IMR-90 (cell line): ENCODE measurements at regions not wholly inside any gene's neighbourhood (a gene's known extent, or its start where the extent isn't known, plus 50 kb on each side); places are given as distances from the start of the nearest gene placed in this dataset.

Experiments used
- ATAC-seq: fragments of 200-7000 bp; cut with Tn5 transposase; 2 replicates; pipeline ENCODE4 v1.9.1; 2020; ENCODE audit warnings: low read depth, mild to moderate bottlenecking, moderate library complexity
- BruUV-seq: library from RNA; stranded (reverse); fragments of 400-500 nt; replicated peaks from 2 replicates; lab custom pipeline; 2021; lab: Mats Ljungman, UMichigan
- CTCF ChIA-PET: fragments of 300-600 bp; formaldehyde crosslinking; extraction: SDS; loops from one replicate; lab custom pipeline; 2021; ENCODE audit warnings: antibody characterized with exemption; lab: Yijun Ruan, JAX
- POLR2A ChIA-PET: fragments of 300-600 bp; sonication (Branson Sonifier 250); formaldehyde crosslinking; loops from one replicate; lab custom pipeline; 2022; ENCODE audit warnings: antibody characterized with exemption; ENCODE audit not compliant: unreplicated experiment; lab: Charles Lee
- DNase-seq: peaks from one replicate; pipeline ENCODE4 v3.0.0; 2013
- H2AFZ ChIP-seq: replicated peaks from 2 replicates; pipeline ENCODE3; 2013; ENCODE audit warnings: low read length, mild to moderate bottlenecking; ENCODE audit not compliant: poor library complexity
- H2AK5ac ChIP-seq: 2 replicates; pipeline ENCODE4 v1.6.1; 2013; ENCODE audit warnings: low read depth, low read length, inconsistent platforms
- H2AK9ac ChIP-seq: replicated peaks from 2 replicates; pipeline ENCODE3; 2013; ENCODE audit warnings: mild to moderate bottlenecking, low read depth, low read length, moderate library complexity; ENCODE audit not compliant: poor library complexity
- H2BK120ac ChIP-seq: 2 replicates; pipeline ENCODE4 v1.6.1; 2013; ENCODE audit warnings: low read depth, low read length, inconsistent platforms
- H2BK15ac ChIP-seq: 3 replicates; pipeline ENCODE4 v1.6.1; 2013; ENCODE audit warnings: low read depth, low read length, inconsistent platforms
- H2BK20ac ChIP-seq: 2 replicates; pipeline ENCODE4 v1.6.1; 2013; ENCODE audit warnings: low read depth, mild to moderate bottlenecking, inconsistent platforms, low read length, moderate library complexity
- H2BK5ac ChIP-seq: 2 replicates; pipeline ENCODE4 v1.6.1; 2013; ENCODE audit warnings: mild to moderate bottlenecking, low read depth, low read length, inconsistent platforms; ENCODE audit not compliant: poor library complexity, severe bottlenecking
- H3K14ac ChIP-seq: replicated peaks from 2 replicates; pipeline ENCODE4 v1.6.1; 2013; ENCODE audit warnings: low read depth, low read length, inconsistent platforms
- H3K18ac ChIP-seq: 2 replicates; pipeline ENCODE4 v1.6.1; 2013; ENCODE audit warnings: low read depth, low read length, control low read depth
- H3K23ac ChIP-seq: 2 replicates; pipeline ENCODE4 v1.6.1; 2013; ENCODE audit warnings: low read depth, low read length, inconsistent platforms
- H3K27ac ChIP-seq: 2 replicates; pipeline ENCODE4 v1.5.1; 2013; ENCODE audit warnings: mild to moderate bottlenecking, control low read depth, low read length; ENCODE audit not compliant: insufficient read depth
- H3K27me3 ChIP-seq: 2 replicates; pipeline ENCODE4 v1.6.1; 2013; ENCODE audit warnings: low read length; ENCODE audit not compliant: control insufficient read depth, insufficient read depth
- H3K36me3 ChIP-seq: 2 replicates; pipeline ENCODE4 v1.6.1; 2013; ENCODE audit warnings: low read length, mixed read lengths; ENCODE audit not compliant: control insufficient read depth, insufficient read depth
- H3K4ac ChIP-seq: 2 replicates; pipeline ENCODE4 v1.6.1; 2013; ENCODE audit warnings: low read depth, low read length, inconsistent platforms
- H3K4me1 ChIP-seq: 2 replicates; pipeline ENCODE4 v1.6.1; 2013; ENCODE audit warnings: low read length, mixed read lengths; ENCODE audit not compliant: control insufficient read depth, insufficient read depth
- H3K4me2 ChIP-seq: 2 replicates; pipeline ENCODE4 v1.6.1; 2013; ENCODE audit warnings: low read depth, mild to moderate bottlenecking, control low read depth, low read length, moderate library complexity
- H3K4me3 ChIP-seq: 2 replicates; pipeline ENCODE4 v1.5.1; 2013; ENCODE audit warnings: low read depth, mild to moderate bottlenecking, control low read depth, low read length, moderate library complexity; ENCODE audit not compliant: insufficient read depth
- H3K56ac ChIP-seq: 2 replicates; pipeline ENCODE4 v1.6.1; 2013; ENCODE audit warnings: low read length, inconsistent platforms; ENCODE audit not compliant: insufficient read depth; ENCODE audit errors: extremely low read depth
- H3K79me1 ChIP-seq, 2 experiments: 2 replicates each; pipeline ENCODE4 v1.6.1; 2013; ENCODE audit warnings: low read length in 2 of 2, inconsistent platforms in 1 of 2, low read depth in 1 of 2
- H3K9ac ChIP-seq: 2 replicates; pipeline ENCODE4 v1.6.1; 2013; ENCODE audit warnings: low read depth, low read length, control low read depth
- H3K9me1 ChIP-seq: 2 replicates; pipeline ENCODE4 v1.6.1; 2013; ENCODE audit warnings: low read length, inconsistent platforms; ENCODE audit not compliant: insufficient read depth
- H3K9me3 ChIP-seq: 2 replicates; pipeline ENCODE4 v1.6.1; 2013; ENCODE audit warnings: low read length; ENCODE audit not compliant: control insufficient read depth, insufficient read depth
- H4K20me1 ChIP-seq: 2 replicates; pipeline ENCODE4 v1.6.1; 2013; ENCODE audit warnings: low read length, inconsistent platforms; ENCODE audit not compliant: insufficient read depth
- H4K5ac ChIP-seq: 2 replicates; pipeline ENCODE4 v1.6.1; 2013; ENCODE audit warnings: mild to moderate bottlenecking, low read depth, low read length, control low read depth
- H4K8ac ChIP-seq, 2 experiments: 2 replicates each; pipeline ENCODE4 v1.6.1; 2013; ENCODE audit warnings: low read depth in 2 of 2, low read length in 2 of 2, control low read depth in 1 of 2, inconsistent platforms in 1 of 2
- H4K91ac ChIP-seq: 2 replicates; pipeline ENCODE4 v1.6.1; 2013; ENCODE audit warnings: low read depth, low read length, inconsistent platforms; ENCODE audit not compliant: insufficient read depth
- BHLHE40 ChIP-seq: fragments of 150-350 bp; IDR thresholded peaks from 2 replicates; pipeline ENCODE4 v1.6.1; 2016; ENCODE audit warnings: mild to moderate bottlenecking, low read depth, low read length
- CEBPB ChIP-seq: IDR thresholded peaks from 2 replicates; pipeline ENCODE4 v1.6.1; 2012; ENCODE audit warnings: low read depth, low read length, improper control_type of control experiment
- CHD1 ChIP-seq: IDR thresholded peaks from 2 replicates; pipeline ENCODE4 v1.6.1; 2012; ENCODE audit warnings: low read depth, low read length, improper control_type of control experiment
- ELK1 ChIP-seq: fragments of 150-350 bp; IDR thresholded peaks from 2 replicates; pipeline ENCODE4 v1.6.1; 2016; ENCODE audit warnings: low read depth, mild to moderate bottlenecking, low read length, moderate library complexity, borderline replicate concordance
- FOS ChIP-seq: fragments of 150-350 bp; IDR thresholded peaks from 2 replicates; pipeline ENCODE4 v1.6.1; 2016; ENCODE audit warnings: low read depth, low read length
- MXI1 ChIP-seq: IDR thresholded peaks from 2 replicates; pipeline ENCODE4 v1.6.1; 2012; ENCODE audit warnings: low read depth, mild to moderate bottlenecking, low read length, moderate library complexity, borderline replicate concordance
- POLR2A ChIP-seq: IDR thresholded peaks from 2 replicates; pipeline ENCODE4 v1.6.1; 2012; ENCODE audit warnings: mild to moderate bottlenecking, low read depth, low read length
- RCOR1 ChIP-seq: IDR thresholded peaks from 2 replicates; pipeline ENCODE4 v1.6.1; 2012; ENCODE audit warnings: mild to moderate bottlenecking, low read length, improper control_type of control experiment; ENCODE audit not compliant: insufficient replicate concordance
- RFX5 ChIP-seq: IDR thresholded peaks from 2 replicates; pipeline ENCODE4 v1.8.0; 2012; ENCODE audit warnings: low read depth, mild to moderate bottlenecking, low read length, moderate library complexity
- SMC3 ChIP-seq: fragments of 150-350 bp; IDR thresholded peaks from 2 replicates; pipeline ENCODE4 v1.6.1; 2016; ENCODE audit warnings: low read depth, mild to moderate bottlenecking, antibody characterized with exemption, low read length, moderate library complexity
- USF2 ChIP-seq: fragments of 150-350 bp; IDR thresholded peaks from 2 replicates; pipeline ENCODE4 v1.6.1; 2017; ENCODE audit warnings: mild to moderate bottlenecking, antibody characterized with exemption, low read length, low read depth
- WGBS, 2 experiments: methylation state at CpG; one replicate each; pipeline versions ENCODE4 v1.1.5 to v1.1.7; 2013; ENCODE audit warnings: missing lambda C conversion rate in 2 of 2; ENCODE audit not compliant: insufficient read length in 1 of 2; ENCODE audit errors: extremely low coverage in 2 of 2; 5-methylcytosine and 5-hydroxymethylcytosine counted together
- dilution Hi-C: fragments of 300-500 bp; cut with HindIII; formaldehyde crosslinking; loops from one replicate; pipeline ENCODE4 v1.14.3; 2018; ENCODE audit warnings: low sequenced_read_pairs; ENCODE audit not compliant: unreplicated experiment
- in situ Hi-C: fragments of 300-500 bp; cut with MboI; formaldehyde crosslinking; loops from 3 replicates; pipeline ENCODE4 v1.14.3; 2019; ENCODE audit warnings: low sequenced_read_pairs, inconsistent platforms, mixed read lengths
- intact Hi-C: fragments of 100-400 bp; cut with micrococcal nuclease; formaldehyde crosslinking; loops from 2 replicates; pipeline ENCODE4 v1.10.0; 2022
- TF ChIP-seq, protein P1 (sequence below): conservative IDR thresholded peaks from 2 replicates; pipeline ENCODE4 v1.5.1; 2012; ENCODE audit warnings: mild to moderate bottlenecking, low read depth, low read length, improper control_type of control experiment

DNA sequence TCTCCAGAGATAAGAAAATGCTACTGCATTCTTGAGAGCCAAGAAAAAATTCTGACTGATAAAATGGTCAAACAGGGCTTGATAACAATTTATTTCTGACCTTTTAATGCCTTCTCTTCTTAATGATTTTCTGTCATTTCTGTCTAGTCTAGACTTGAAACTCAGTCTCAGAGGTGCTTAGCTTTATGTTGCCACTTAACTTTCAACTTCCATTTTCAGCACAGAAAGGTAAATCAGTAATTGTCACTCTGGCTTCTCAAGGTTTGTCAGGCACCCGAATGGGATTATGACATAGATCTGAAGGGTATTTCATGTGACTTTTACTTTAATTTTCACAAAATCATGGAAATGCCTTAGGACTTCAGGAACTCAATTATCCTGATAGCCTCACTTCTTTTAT lies 155.4 kb upstream of the GBE1 start:
- intact Hi-C loops: no loop called here

More for the DNA sequence above, 155.4 kb upstream of the GBE1 start:
- ATAC-seq (no peak), DNase-seq (no peak)
- no peak overlapping the region for H3K23ac ChIP-seq
- no peak overlapping the region for H3K4me3 ChIP-seq
- H3K4ac ChIP-seq: no peak overlapping the region
- no peaks in the 10 kb centered on the region for H4K20me1 ChIP-seq
- in situ Hi-C loops: no loop called here
- H4K8ac ChIP-seq: no peak overlapping the region
- TF ChIP-seq SMC3 (no peak), MXI1 (no peak), RCOR1 (no peak), BHLHE40 (no peak), POLR2A (no peak), ELK1 (no peak), FOS (no peak), CEBPB (no peak), RFX5 (no peak), USF2 (no peak), CHD1 (no peak)
- TF ChIP-seq, protein P1, sequence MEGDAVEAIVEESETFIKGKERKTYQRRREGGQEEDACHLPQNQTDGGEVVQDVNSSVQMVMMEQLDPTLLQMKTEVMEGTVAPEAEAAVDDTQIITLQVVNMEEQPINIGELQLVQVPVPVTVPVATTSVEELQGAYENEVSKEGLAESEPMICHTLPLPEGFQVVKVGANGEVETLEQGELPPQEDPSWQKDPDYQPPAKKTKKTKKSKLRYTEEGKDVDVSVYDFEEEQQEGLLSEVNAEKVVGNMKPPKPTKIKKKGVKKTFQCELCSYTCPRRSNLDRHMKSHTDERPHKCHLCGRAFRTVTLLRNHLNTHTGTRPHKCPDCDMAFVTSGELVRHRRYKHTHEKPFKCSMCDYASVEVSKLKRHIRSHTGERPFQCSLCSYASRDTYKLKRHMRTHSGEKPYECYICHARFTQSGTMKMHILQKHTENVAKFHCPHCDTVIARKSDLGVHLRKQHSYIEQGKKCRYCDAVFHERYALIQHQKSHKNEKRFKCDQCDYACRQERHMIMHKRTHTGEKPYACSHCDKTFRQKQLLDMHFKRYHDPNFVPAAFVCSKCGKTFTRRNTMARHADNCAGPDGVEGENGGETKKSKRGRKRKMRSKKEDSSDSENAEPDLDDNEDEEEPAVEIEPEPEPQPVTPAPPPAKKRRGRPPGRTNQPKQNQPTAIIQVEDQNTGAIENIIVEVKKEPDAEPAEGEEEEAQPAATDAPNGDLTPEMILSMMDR: no peak
- H3K4me1 ChIP-seq: no peaks in the 10 kb centered on the region
- no peak overlapping the region for H2BK5ac ChIP-seq
- H2AK5ac ChIP-seq: no peak overlapping the region
- dilution Hi-C loops: no loop called here
- H3K27me3 ChIP-seq: no peaks in the 10 kb centered on the region
- H2BK15ac ChIP-seq: no peak overlapping the region
- no peak overlapping the region for H2BK20ac ChIP-seq
- H2AFZ ChIP-seq: no peak overlapping the region
- H3K9me3 ChIP-seq: no peaks in the 10 kb centered on the region
- no peak overlapping the region for H2BK120ac ChIP-seq
- ChIA-PET POLR2A (no interaction called here), CTCF (no interaction called here)
- no TSS peak for BruUV-seq
- H4K5ac ChIP-seq: no peak overlapping the region
- H3K9me1 ChIP-seq: no peaks in the 10 kb centered on the region
- H3K36me3 ChIP-seq: no peaks in the 10 kb centered on the region
- WGBS, 2 experiments: no CpG with 5 or more reads among the region's 1 CpG
- H3K27ac ChIP-seq: no peak overlapping the region
- H3K9ac ChIP-seq: no peak overlapping the region
- no peak overlapping the region for H2AK9ac ChIP-seq
- H3K14ac ChIP-seq: no peak overlapping the region
- H3K79me1 ChIP-seq: no peaks in the 10 kb centered on the region
- no peak overlapping the region for H3K18ac ChIP-seq
- H4K91ac ChIP-seq: no peak overlapping the region
- no peak overlapping the region for H3K4me2 ChIP-seq
- no peak overlapping the region for H3K56ac ChIP-seq
